GM12878 (cell line): ENCODE measurements at regions not wholly inside any gene's neighbourhood (a gene's known extent, or its start where the extent isn't known, plus 50 kb on each side); places are given as distances from the start of the nearest gene placed in this dataset.

Experiments used
- CHD4 ChIP-seq: fragments of 200-600 bp; sonication (generic); IDR thresholded peaks from 2 replicates; pipeline ENCODE4 v1.6.1; 2016; ENCODE audit warnings: mild to moderate bottlenecking
- HDAC2 ChIP-seq: fragments of 200-600 bp; sonication (generic); IDR thresholded peaks from 2 replicates; pipeline ENCODE4 v1.6.1; 2017
- MXI1 ChIP-seq: fragments of 150-350 bp; IDR thresholded peaks from 2 replicates; pipeline ENCODE4 v1.6.1; 2011; ENCODE audit warnings: low read depth, mild to moderate bottlenecking, inconsistent platforms, low read length, improper control_type of control experiment
- NR2F1 ChIP-seq: fragments of 450-650 bp; conservative IDR thresholded peaks from 2 replicates; pipeline ENCODE4 v1.6.1; 2017; ENCODE audit warnings: mild to moderate bottlenecking
- ZZZ3 ChIP-seq: IDR thresholded peaks from 2 replicates; pipeline ENCODE4 v1.6.1; 2011; ENCODE audit warnings: low read depth; ENCODE audit not compliant: control insufficient read depth, insufficient read length
- TF ChIP-seq, protein P1 (sequence below), 3 experiments: IDR thresholded peaks in 2 of 3; conservative IDR thresholded peaks in 1 of 3; 2 replicates each; pipeline ENCODE4 v1.5.1; 2011; ENCODE audit warnings: low read depth in 3 of 3, low read length in 3 of 3, mild to moderate bottlenecking in 3 of 3, control low read depth in 2 of 3, moderate library complexity in 2 of 3, inconsistent platforms in 1 of 3, mixed read lengths in 1 of 3; ENCODE audit not compliant: control insufficient read depth in 2 of 3, insufficient read depth in 1 of 3; ENCODE audit errors: extremely low read depth in 1 of 3

DNA sequence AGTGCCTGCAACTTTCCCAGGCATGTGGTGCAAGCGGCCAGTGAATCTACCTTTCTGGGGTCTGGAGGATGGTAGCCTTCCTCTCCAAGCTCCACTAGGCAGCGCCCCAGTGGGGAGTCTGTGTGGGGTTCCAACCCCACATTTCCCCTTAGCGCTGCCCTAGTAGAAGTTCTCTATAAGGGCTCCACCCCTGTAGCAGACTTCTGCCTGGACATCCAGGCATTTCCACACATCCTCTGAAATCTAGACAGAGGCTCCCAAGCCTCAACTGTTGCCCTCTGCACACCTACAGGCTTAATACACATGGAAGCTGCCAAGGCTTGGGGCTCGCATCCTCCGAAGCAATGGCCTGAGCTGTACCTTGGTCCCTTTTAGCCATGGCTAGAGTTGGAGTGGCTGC, 321.6 kb downstream of the TFAP2A start:
- TF ChIP-seq HDAC2 (no peak), MXI1 (no peak), CHD4 (no peak), ZZZ3 (no peak), NR2F1 (no peak)
- TF ChIP-seq, protein P1, sequence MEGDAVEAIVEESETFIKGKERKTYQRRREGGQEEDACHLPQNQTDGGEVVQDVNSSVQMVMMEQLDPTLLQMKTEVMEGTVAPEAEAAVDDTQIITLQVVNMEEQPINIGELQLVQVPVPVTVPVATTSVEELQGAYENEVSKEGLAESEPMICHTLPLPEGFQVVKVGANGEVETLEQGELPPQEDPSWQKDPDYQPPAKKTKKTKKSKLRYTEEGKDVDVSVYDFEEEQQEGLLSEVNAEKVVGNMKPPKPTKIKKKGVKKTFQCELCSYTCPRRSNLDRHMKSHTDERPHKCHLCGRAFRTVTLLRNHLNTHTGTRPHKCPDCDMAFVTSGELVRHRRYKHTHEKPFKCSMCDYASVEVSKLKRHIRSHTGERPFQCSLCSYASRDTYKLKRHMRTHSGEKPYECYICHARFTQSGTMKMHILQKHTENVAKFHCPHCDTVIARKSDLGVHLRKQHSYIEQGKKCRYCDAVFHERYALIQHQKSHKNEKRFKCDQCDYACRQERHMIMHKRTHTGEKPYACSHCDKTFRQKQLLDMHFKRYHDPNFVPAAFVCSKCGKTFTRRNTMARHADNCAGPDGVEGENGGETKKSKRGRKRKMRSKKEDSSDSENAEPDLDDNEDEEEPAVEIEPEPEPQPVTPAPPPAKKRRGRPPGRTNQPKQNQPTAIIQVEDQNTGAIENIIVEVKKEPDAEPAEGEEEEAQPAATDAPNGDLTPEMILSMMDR (IDR thresholded peaks at IDR 0.05 in 2 of 3, conservative IDR thresholded peaks at IDR 0.05 in 1 of 3; ENCODE audit: control insufficient read depth in 2 of 3, extremely low read depth in 1 of 3, insufficient read depth in 1 of 3, low read depth in 3 of 3, low read length in 3 of 3), result no peak
